ENCODE measurements at regions not wholly inside any gene's neighbourhood (a gene's known extent, or its start where the extent isn't known, plus 50 kb on each side); places are given as distances from the start of the nearest gene placed in this dataset.

DNA sequence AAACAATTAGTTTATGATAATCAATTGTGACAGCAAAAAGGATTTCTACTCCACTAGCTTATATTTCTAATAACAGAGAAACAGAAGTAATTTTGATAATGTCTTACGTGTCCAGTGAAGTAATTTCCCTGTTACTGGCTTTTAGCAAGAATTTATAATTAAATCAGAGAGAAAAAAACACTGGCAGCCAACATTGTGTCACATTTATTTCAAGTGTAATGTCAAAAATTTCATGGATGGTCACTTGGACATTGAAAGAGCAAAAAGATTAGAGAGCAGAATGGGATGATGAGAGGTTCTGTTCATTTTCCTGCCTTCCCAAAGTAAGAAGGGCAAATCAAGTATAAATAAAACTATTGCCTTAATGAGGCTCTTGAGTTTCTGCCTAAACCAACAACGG is 239.3 kb upstream of the SEMA6A start:
- no peak for TF ChIP-seq POLR2A (IDR thresholded peaks at IDR 0.05)
- TF ChIP-seq, protein P1, sequence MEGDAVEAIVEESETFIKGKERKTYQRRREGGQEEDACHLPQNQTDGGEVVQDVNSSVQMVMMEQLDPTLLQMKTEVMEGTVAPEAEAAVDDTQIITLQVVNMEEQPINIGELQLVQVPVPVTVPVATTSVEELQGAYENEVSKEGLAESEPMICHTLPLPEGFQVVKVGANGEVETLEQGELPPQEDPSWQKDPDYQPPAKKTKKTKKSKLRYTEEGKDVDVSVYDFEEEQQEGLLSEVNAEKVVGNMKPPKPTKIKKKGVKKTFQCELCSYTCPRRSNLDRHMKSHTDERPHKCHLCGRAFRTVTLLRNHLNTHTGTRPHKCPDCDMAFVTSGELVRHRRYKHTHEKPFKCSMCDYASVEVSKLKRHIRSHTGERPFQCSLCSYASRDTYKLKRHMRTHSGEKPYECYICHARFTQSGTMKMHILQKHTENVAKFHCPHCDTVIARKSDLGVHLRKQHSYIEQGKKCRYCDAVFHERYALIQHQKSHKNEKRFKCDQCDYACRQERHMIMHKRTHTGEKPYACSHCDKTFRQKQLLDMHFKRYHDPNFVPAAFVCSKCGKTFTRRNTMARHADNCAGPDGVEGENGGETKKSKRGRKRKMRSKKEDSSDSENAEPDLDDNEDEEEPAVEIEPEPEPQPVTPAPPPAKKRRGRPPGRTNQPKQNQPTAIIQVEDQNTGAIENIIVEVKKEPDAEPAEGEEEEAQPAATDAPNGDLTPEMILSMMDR (IDR thresholded peaks at IDR 0.05 in 8 of 11, conservative IDR thresholded peaks at IDR 0.05 in 3 of 11) = no peak

Measured in spleen (tissue), 7 donors.